ENCODE measurements at regions not wholly inside any gene's neighbourhood (a gene's known extent, or its start where the extent isn't known, plus 50 kb on each side); places are given as distances from the start of the nearest gene placed in this dataset.
A peak's percentile ranks its signal among the peaks of the same experiment; 100 is the strongest.
"Not testable (repeated sequence)": the region's sequence is repeated elsewhere in the genome, so short reads cannot be mapped to it uniquely, and the experiment has no call there.

GRCh38 chr1:166395729-166396128 lies 228.9 kb upstream of the FAM78B start:
- no peak for DNase-seq

DNA sequence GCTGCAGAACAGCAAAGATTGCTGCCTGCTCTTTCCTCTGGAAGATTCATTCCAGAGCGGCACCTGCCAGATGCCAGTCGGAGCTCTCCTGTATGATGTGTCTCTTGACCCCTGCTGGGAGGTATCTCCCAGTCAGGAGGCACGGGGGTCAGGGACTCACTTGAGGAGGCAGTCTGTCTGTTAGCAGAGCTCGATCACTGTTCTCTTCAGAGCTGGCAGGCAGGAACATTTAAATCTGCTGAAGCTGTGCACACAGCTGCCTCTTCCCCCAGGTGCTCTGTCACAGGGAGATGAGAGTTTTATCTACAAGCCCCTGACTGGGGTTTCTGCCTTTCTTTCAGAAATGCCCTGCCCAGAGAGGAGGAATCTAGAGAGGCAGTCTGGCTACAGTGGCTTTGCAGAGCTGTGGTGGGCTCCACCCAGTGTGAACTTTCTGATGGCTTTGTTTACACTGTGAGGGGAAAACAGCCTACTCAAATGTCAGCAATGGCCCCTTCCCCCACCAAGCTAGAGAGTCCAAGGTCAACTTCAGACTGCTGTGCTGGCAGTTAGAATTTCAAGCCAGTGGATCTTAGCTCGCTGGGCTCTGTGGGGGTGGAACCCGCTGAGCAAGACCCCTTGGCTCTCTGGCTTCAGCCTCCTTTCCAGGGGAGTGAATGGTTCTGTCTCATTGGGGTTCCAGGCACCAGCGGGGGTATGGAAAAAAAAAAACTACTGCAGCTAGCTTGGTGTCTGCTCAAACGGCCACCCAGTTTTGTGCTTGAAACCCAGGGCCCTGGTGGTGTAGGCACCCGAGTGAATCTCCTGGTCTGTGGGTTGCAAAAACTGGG lies 242.7 kb upstream of the FAM78B start:
- not testable (repeated sequence) for DNase-seq

DNA sequence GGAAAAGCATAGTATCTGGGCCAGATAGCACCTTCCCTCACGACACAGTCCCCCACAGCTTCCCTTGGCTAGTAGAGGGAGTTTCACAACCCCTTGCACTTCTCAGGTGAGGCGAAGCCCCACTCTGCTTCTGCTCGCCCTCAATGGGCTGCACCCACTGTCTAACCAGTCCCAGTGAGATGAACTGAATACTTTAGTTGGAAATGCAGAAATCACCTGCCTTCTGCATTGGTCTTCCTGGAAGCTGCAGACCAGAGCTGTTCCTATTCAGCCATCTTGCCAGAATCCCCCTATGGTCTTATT lies 243.2 kb upstream of the FAM78B start:
- DNase-seq = no peak

GRCh38 chr1:166416831-166417230 lies 250.0 kb upstream of the FAM78B start:
- not testable (repeated sequence) for DNase-seq

- DNase-seq = no peak
These were observed 251.6 kb upstream of the FAM78B start for GRCh38 chr1:166418344-166418933.

- not testable (repeated sequence) for DNase-seq
These were observed 255.8 kb upstream of the FAM78B start for GRCh38 chr1:166422586-166422985.

GRCh38 chr1:166432655-166433054 lies 265.9 kb upstream of the FAM78B start:
- DNase-seq = no peak

GRCh38 chr1:166433404-166434304 lies 266.9 kb upstream of the FAM78B start:
- not testable (repeated sequence) for DNase-seq

- DNase-seq = no peak
These were observed 290.9 kb upstream of the FAM78B start for GRCh38 chr1:166457700-166458099.

DNA sequence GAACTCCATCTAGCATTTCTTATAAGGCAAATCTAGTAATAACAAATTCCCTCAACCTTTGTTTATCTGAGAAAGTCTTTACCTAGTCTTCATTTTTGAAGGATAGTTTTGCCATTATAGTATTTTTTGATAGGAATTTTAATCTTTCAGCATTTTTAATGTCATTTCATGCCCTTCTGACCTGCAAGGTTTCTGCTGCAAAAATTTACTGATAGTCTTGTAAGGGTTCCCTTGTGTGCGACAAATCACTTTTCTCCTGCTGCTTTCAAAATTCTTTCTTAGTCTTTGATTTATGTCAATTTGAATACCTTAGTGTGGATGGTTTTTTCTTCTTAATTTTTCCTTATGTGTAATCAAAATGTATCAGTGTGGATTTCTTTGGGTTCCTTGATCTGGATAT lies 297.5 kb upstream of the FAM78B start:
- no peak for DNase-seq

DNA sequence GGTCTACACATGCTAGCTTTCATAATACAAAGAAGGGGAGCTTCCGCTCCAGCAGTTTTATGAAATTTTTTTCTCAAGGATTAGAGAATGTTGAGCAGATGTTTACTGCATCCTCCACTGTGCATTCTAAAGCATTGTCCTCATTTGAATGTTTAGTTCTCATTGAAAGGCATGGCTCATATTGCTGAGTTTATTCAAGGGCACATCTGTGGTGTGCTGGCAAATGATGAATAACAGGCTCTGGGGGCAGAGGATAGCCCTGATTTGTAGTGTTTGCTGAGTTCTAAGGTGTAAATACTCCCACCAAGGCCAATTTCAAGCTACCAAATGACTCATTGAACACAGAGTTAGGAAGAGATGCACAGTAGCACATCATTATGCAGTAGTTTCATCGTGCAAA lies 303.2 kb upstream of the FAM78B start:
- DNase-seq = no peak

- DNase-seq = no peak
These were observed 303.6 kb upstream of the FAM78B start for GRCh38 chr1:166470441-166470840.

GRCh38 chr1:166471359-166471758 lies 304.6 kb upstream of the FAM78B start:
- DNase-seq = no peak

DNA sequence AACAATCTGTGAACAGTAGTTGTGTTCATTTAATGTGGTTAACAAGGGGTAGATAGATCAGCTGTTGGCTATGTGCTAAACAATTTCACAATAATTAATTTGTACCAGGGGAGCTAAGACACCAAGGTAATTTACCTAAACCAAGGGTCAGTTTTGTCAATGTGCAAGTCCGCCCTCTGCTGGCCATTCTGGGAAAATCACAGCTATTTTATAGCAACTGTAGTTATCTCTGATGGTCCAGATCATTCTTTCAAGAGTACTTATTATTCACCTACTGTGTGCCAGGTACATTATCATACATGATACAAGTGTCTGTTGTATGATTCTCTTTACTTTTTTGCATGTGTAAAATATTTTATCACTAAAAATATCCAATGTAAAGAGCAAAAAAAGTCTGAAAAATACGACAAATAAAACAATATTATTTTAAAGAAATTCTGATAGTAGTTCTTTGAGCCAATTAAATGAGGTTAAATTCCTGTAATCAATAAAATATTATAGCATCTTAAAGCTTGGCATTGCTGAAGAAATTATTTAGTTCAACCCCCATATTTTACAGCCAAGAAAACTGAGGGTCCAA lies 312.3 kb upstream of the FAM78B start:
- DNase-seq = peak; percentile 39

GRCh38 chr1:166484471-166484870 lies 317.7 kb upstream of the FAM78B start:
- DNase-seq = no peak

DNA sequence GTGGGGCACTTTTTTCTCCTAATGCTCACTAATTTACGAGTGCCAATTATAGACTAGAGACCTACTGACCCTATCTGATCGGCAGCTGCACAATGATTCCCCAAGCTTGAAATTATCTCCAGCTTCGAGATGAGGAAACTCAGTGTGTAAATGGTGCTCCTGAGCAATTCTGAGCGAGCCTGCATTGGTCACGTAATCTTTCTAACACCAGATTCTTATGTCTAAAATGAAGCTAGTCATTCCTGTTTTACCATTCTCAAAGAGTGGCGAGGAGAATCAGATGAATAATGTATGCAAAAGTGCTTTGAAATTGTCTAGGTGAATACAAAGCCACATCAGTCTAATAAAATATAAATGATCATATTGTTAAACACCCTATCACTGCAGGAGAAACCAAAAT lies 318.1 kb upstream of the FAM78B start:
- DNase-seq = no peak

DNA sequence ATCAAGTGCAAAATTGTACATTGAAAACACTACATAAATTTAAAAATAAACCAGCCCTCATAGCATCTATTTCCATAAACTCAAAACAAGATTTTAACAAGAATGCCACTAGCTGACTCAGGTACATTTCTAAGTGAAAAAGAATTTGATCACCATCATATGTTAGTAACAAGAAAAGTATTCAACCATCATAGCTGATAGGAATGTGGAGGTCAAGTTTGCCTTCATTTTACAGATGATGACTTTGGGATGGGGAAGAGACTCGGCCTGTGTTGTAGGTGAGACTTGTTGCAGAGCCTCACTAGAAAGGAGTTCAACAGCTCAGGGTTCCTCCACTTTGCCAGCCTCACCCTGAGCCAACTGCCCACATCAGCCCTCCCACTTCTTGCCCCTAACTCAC lies 318.8 kb upstream of the FAM78B start:
- DNase-seq = no peak

DNA sequence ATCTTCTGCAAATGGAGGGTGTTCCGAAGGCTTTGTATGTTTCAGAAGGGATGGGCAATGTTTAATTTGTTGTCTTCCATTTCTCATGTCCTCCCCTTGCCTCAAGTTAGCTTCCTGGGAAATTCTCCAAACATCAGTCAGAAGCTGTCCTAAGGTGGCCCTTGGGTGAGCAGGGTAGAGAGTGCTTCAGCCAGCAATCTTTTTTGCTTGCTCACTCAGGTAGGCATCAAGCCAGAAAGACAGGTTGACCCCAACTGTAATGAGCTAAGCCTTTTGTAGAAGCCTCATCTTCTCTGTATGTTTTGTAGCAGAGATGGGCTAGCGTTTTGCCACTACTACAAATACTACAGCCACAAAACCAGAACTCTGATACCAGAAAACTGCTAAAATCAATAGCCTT lies 321.5 kb upstream of the FAM78B start:
- no peak for DNase-seq

GRCh38 chr1:166489356-166489669 lies 322.5 kb upstream of the FAM78B start:
- DNase-seq = no peak

DNA sequence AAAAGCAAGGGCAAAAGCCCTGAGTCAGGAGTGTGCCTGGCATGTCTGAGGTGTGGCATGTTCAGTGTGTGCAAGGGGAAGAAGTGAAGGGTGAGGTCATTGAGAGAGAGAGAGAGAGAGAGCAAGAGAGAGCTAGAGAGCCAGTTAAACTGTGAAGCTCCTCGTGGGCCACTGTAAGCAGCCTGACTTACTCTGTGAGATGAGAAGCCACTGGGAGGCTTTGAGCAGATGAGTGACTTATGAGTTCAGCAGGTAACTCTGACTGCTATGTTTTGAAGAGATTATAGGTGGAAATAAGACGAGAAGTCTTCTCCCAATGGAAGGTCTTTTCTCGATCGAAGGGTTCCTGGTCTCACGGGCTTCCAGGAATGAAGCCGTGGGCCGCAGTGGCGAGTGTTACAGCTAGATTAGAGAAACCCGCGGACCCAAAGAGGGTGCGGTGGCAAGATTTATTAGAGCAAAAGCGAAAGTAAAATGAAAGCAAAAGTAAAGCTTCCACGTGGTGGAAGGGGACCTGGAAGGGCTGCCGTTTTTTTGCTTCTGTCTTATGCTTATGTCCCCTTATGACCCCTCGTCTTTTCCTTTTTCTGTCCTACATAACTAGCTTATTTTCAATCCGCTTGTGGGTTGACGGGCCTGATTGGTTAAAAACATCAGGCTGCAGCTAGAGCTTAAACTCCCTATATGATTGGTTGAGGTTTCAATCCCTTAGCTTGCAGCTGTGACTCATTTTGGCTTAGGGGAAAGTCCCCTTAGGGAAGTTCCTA lies 323.1 kb upstream of the FAM78B start:
- peak; percentile 37 for DNase-seq

GRCh38 chr1:166490437-166490991 lies 323.7 kb upstream of the FAM78B start:
- no peak for DNase-seq

GRCh38 chr1:166493765-166494164 lies 327.0 kb upstream of the FAM78B start:
- not testable (repeated sequence) for DNase-seq

All from DMS79 treated with DMSO at 0.1 percent for 48 hours (cell line).